IPS DF 4.7 (cell line): ENCODE measurements at regions not wholly inside any gene's neighbourhood (a gene's known extent, or its start where the extent isn't known, plus 50 kb on each side); places are given as distances from the start of the nearest gene placed in this dataset.

ENCODE experiments used
- DNase-seq: peaks from one replicate; pipeline ENCODE4 v3.0.0-alpha.2; 2013; ENCODE audit warnings: low spot score; ENCODE audit errors: extremely low read depth

DNA sequence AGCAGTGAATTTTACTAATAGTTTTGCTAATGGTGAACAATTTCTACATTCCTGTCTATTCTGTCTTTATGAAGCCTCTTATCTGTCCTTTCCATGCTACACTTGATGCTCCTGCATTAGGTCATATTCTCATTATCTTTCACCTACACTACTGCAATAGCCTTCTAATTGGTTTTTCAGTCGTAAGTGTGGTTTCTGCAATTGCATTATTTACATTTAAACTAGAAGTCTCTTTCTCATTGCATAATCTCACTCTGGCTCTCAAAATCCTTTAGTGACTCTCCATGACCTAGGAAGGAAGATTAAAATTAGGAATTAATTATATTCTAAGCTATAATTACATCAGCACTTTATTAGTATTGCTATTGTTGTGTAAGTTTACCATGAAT is 686.5 kb downstream of the IGSF11 start:
- DNase-seq: no peak

- DNase-seq: no peak
Measured at GRCh38 chr3:118354556-118354955, 680.1 kb downstream of the IGSF11 start.

DNA sequence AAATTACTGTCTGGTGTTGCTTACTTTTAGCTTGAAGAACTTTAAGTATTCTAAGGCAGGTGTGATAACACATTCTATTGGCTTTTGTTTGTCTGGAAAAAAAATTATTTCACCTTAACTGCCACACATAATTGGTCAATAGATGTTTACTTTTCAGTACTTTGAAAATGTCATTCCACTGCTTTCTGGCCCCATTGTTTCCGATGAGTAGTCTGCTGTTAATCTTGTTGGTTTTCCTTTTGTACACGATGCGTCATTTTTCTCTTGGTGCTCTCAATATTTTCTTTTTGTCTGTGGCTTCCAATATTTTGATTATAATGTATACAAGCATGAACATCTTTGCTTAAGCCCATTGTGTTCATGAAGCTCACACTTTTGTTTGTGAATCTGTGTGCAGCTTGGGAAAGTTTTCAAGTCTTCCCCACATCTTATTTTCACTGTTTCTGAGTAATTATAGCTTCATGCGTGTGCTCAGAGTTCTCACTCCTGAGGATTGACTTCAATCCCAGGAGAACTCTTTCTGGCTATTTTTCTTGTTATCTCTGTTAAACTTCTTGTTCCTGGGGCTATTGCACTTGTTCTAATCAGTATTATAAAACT is 664.7 kb downstream of the IGSF11 start:
- DNase-seq: no peak

- no peak for DNase-seq
Measured at GRCh38 chr3:118380576-118380975, 654.1 kb downstream of the IGSF11 start.

GRCh38 chr3:118396491-118396890 is 638.2 kb downstream of the IGSF11 start:
- no peak for DNase-seq

GRCh38 chr3:118400086-118400485 is 634.6 kb downstream of the IGSF11 start:
- no peak for DNase-seq

- no peak for DNase-seq
Measured at GRCh38 chr3:118400886-118401285, 633.8 kb downstream of the IGSF11 start.

GRCh38 chr3:118401887-118402286 is 632.8 kb downstream of the IGSF11 start:
- DNase-seq: no peak

- DNase-seq: no peak
Measured at GRCh38 chr3:118402971-118403370, 631.7 kb downstream of the IGSF11 start.

- DNase-seq: no peak
Measured at GRCh38 chr3:118406562-118406961, 628.1 kb downstream of the IGSF11 start.

DNA sequence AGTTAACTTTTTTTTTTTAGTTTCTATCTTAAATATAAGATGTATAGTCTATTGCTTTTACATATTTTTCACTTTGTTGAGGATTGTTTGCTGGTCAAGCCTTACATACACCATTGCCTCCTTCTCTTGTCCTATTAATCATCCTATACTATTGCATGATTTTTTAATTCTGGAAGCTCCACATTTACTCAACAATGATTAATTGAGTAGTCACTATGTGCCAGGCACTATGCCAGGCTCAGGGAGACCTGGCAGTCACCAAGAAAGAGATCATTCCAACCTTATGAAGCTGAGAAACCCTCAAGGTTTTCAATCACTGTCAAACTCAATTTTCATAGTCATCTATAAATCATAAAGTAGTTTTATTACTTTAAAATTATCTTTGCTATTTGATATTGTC is 626.2 kb downstream of the IGSF11 start:
- DNase-seq: no peak

DNA sequence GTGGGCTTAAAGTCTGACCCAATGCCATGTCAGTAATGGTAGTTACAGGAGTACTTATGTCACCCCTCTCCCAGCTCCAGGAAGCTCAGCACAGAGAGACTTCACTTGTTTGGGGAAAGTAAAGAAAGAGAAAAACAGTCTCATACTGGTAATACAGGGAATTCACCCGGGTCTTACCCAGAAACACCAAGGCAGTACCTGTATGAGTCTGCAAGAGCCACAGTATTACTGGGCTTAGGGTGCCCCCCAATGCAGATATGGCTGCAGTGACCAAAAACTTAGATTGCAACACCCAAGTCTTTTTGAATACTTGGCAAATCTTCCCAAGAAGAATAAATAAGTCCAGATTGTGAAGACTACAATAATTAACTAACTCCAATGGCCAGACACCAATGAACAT is 622.1 kb downstream of the IGSF11 start:
- no peak for DNase-seq

- DNase-seq: no peak
Measured at GRCh38 chr3:118425272-118425837, 609.3 kb downstream of the IGSF11 start.

- DNase-seq: no peak
Measured at GRCh38 chr3:118433825-118434224, 600.8 kb downstream of the IGSF11 start.

DNA sequence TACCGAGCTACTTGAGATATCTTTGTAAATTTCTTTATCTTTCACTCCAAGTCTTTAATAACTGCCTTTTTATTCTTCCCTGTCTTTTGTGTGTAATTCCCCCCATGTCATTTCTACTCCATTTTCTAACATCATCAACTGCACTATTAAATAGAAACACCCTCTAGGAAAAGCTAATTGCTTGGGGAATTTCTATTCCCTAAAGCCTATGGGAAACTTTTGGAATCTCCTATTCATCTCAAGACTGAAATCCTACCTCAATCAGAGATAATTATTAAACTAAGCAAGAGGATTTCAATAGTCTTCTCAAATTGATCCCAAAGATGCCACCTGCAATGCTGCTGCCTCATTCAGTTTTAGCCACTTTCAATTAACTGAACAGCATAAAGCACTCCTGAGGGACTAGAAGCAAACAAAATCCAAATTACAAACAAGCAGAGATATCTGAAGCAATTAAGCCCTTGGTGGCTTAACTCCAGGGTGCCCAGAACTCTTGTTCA is 598.7 kb downstream of the IGSF11 start:
- DNase-seq: no peak

DNA sequence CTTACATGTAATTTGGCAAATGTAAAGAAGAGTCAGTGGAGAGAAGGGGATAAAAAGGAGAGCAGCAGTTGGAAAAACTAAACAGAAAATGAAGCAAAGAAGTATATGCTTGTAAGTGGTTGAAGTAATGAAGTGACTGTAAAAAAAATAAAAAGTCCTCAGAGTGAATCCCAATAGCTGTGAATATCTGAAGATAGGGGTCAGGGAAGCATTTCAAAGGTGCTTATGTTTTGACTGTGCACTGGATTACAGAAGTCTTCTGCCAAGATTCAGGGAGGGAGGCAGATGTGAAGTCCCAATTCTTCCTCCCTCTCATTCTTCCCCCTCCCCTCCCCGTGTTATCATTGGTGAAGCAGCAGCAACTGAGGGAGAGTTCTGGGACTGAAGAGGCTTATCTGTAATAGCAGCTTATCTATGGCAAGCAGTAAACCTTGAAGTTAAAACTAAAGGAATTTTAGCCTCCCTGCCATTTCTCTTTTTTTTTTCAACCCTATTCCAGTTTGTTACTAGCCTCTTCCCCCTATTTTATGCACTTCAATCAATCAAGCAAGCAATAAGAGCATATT is 597.9 kb downstream of the IGSF11 start:
- no peak for DNase-seq

- DNase-seq: no peak
Measured at GRCh38 chr3:118445036-118445435, 589.6 kb downstream of the IGSF11 start.

DNA sequence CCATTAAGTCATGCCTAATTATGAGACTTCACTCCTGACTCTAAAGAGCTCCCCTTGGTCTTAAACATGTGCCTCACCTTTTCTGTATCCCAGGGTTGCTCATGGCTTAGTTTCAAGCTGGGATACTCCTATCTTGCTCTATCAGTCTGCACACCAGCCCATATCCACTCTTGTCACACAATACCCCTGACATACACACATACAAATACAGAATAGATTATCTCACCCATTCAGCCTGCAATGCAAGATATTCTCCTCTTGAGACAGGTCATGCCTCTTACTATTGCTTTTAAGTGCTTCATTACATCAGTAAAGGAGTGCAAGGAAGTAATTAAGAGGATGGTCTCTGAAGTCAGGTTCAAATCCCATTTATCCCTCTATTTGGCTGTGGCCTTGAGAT is 587.3 kb downstream of the IGSF11 start:
- no peak for DNase-seq

DNA sequence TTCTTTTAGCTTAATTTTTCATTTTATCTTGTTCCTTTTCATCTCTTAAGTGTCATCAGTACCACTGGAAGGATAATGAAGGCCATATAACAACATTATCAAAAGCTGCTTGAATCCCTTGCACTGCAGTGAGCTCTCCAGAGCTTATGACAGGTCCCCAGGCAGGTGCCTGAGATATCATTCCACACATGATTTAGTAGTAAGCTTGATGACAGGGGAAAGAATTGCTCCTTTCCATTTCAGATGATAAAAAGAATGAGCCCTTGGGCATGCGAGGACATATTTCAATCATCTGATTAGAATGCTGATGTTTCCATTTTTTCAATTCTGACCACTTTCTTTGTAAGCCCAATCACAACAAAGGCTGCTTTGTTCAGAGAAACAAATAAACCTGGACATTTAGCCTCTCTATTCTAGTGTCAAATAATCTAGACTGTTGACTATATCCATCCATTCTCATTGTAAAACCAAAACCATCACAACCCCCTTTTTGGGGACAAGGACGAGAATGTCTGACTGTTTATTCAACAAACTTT is 567.8 kb downstream of the IGSF11 start:
- no peak for DNase-seq

DNA sequence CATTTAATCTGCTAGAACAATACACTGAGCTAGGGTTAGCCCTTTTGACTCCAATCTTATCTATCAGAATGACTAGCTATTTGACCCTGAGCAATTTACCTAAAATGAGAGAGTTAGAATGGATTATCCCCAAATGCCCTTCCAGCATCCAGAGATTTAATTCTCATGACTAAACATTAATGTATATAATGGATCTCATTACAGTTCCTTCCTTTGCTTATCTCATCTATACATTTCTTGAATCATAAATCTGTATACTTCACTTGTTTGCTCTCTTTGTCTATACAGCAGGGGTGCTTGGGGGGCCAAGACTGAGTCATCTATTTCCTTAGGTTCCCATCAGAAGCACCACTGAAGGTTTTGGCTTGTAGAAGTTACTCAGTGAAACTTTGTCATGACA is 565.8 kb downstream of the IGSF11 start:
- no peak for DNase-seq

- DNase-seq: no peak
Measured at GRCh38 chr3:118472586-118472985, 562.1 kb downstream of the IGSF11 start.

DNA sequence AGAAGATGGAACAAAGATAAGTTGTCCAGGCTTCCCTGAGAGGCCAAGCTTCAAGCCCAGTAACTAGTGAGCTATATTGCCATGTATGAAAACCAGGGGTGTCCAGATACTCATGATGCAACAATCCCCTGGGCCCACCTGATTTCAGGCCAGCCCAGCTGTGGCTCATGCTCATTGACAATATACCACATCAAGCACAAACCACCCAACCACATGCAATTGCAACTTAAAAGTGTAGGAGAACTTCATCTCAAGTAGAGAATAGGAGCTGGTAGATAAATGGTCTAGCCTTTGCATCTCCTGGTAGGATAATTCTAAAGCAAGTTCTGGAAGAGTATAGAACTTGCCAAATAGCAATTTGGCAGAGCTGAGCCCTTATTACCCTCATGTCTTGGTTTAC is 561.3 kb downstream of the IGSF11 start:
- no peak for DNase-seq
